ENCODE measurements at regions not wholly inside any gene's neighbourhood (a gene's known extent, or its start where the extent isn't known, plus 50 kb on each side); places are given as distances from the start of the nearest gene placed in this dataset.

DNA sequence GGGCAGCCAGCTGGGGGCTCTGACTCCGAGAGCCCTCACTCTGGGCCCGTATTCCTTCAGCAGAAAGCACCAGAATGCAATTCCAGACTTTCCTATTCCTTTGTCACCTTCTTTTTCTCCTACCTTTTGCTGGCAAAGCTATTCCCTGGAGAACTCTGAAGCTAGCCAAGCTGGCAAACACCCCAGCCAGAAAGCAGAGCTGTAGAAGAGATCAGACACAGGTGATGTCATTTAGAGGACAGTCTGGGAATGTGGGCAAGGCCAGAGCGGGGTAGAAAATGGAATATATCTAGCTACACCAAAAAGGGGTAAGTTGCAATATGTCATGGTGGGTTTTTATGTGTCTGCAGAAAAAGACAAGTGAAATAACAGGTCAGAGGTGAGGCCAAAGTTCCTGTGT, 205.1 kb downstream of the NXPE2 start:
- TF ChIP-seq YY1 (IDR thresholded peaks at IDR 0.05; ENCODE audit: insufficient read depth, insufficient read length) (no peak), SUZ12 (IDR thresholded peaks at IDR 0.05; ENCODE audit: extremely low read depth, insufficient read depth, insufficient read length) (no peak)

All from NT2/D1 (cell line).